HFF-Myc (cell line): ENCODE measurements at regions not wholly inside any gene's neighbourhood (a gene's known extent, or its start where the extent isn't known, plus 50 kb on each side); places are given as distances from the start of the nearest gene placed in this dataset.

Experiments
- DNase-seq: peaks from one replicate; pipeline ENCODE4 v3.0.0-alpha.2; 2011; ENCODE audit warnings: low read depth; ENCODE audit errors: extremely low read depth
- H3K4me3 ChIP-seq: replicated peaks from 2 replicates; pipeline ENCODE4 v1.5.1; 2011; ENCODE audit warnings: low read depth, mild to moderate bottlenecking, control low read depth, low read length
- TF ChIP-seq, protein P1 (sequence below): IDR thresholded peaks from 2 replicates; pipeline ENCODE4 v1.5.1; 2012; ENCODE audit warnings: mild to moderate bottlenecking, low read depth, low read length, control low read depth; ENCODE audit errors: missing control alignments

DNA sequence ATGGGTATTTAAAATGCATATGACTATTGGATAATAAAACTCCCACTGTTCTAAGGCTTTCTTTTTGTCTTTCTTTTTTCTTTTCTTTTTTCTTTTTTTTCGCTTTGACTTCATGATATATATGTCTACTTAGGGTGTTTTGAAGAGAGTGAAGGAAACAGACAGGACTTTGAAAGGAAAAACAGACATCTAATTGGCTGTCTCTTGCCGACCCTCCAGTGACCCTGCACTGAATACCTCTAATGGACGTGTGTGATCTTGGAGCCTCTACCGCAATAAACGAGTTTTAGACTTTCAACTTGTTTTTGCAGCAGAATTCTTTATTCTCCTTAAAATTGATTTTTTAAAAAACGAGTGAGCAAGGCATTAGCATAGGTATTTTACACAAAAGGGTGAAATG is 158.1 kb upstream of the NR2F2 start:
- DNase-seq, result no peak
- H3K4me3 ChIP-seq, result no peak overlapping the region
- TF ChIP-seq, protein P1, sequence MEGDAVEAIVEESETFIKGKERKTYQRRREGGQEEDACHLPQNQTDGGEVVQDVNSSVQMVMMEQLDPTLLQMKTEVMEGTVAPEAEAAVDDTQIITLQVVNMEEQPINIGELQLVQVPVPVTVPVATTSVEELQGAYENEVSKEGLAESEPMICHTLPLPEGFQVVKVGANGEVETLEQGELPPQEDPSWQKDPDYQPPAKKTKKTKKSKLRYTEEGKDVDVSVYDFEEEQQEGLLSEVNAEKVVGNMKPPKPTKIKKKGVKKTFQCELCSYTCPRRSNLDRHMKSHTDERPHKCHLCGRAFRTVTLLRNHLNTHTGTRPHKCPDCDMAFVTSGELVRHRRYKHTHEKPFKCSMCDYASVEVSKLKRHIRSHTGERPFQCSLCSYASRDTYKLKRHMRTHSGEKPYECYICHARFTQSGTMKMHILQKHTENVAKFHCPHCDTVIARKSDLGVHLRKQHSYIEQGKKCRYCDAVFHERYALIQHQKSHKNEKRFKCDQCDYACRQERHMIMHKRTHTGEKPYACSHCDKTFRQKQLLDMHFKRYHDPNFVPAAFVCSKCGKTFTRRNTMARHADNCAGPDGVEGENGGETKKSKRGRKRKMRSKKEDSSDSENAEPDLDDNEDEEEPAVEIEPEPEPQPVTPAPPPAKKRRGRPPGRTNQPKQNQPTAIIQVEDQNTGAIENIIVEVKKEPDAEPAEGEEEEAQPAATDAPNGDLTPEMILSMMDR, result no peak

DNA sequence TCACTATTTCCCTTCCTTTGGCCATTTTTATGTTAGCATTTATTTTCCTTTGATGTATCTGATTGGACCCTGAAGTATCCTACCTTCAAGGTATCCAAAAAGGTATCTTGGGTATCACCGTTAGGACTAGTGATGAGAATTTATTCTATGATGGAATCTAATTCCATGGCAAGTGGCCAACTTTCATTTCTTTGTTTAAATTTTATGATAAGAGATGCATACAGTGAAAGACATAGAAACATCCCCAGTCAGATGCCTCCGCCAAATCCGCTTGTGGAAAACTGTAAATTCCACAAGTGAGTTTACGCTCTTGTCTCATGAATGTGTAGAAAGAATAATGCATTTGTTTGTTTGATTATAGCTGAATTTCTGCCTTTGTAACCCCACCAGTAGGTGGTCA is 153.7 kb upstream of the NR2F2 start:
- no peak for DNase-seq
- TF ChIP-seq, protein P1, result no peak

DNA sequence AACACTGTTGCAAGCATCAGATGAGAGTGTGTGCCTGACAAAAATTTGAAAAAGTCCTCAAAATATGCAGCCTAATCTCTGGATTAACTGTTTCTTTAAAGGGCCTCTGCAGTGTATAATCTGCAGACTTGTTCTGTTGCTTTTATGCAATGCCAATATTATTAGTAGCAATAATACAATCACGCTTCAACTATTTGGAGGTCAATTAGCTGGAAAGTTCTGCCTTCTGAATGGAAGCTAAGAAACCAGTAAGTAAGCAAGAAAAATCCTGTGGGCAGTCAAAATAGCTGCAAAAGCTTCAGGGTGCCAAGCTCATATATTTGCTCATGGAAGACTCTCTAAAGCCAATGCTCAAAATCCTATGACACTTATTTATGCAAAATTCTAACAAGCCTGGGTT is 153.2 kb upstream of the NR2F2 start:
- no peak for DNase-seq

More for the DNA sequence above, 153.7 kb upstream of the NR2F2 start:
- no peak overlapping the region for H3K4me3 ChIP-seq

DNA sequence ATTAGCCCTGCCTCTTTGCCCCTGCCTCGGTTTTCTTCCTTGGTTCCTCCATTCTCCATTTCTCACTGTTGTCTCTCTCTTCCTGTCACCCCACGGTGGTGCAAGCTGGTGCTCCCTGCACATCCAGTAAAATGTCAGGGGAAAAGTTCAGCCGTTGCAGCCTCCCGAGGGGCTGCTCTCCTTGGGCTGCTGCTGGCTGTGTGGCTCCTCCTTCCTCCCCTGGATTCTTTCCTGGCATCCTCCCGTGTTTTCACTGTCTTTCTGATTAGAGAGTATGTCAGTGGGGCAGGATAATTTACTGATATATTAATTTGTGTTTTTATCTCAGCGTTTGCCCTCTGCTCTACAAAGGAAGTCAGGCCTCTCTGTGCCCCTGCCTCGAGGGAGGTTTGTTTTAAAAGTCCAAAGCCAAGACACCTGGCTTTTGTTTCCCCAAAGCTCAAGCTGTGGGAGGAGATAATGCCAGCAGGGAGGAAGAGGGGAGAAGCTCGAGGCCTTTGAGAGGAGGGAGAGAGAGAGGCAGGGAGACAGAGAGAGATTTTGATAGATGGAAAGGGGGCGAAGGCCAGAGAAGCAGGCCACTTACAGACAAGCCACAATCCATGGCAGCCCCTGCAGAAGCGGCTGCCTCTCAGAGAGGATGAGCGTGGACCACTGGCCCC is 150.3 kb upstream of the NR2F2 start:
- H3K4me3 ChIP-seq, result no peak overlapping the region
- DNase-seq, result no peak
- TF ChIP-seq, protein P1, result no peak

More for the DNA sequence above, 153.2 kb upstream of the NR2F2 start:
- TF ChIP-seq, protein P1, result no peak
- no peak overlapping the region for H3K4me3 ChIP-seq

DNA sequence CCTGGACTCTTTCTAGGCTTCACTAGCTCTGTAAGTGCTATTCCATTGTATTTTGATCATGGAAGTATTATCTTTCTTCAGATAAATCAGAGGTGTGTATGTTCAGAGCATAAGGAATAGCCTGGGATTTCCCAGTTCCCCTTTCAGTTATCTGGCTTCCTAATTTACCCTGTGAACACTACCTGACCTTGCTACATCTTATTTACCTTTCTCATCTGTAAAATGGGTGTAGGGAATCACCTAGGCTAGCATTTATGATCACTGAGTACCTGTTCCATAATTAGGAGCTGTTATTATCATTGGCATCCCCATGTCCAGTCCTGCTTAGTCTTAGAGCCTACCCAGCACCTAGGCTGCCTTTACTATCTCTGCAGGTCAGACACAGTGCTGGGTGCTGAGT is 149.3 kb upstream of the NR2F2 start:
- TF ChIP-seq, protein P1, result no peak
- H3K4me3 ChIP-seq, result no peak overlapping the region
- no peak for DNase-seq

DNA sequence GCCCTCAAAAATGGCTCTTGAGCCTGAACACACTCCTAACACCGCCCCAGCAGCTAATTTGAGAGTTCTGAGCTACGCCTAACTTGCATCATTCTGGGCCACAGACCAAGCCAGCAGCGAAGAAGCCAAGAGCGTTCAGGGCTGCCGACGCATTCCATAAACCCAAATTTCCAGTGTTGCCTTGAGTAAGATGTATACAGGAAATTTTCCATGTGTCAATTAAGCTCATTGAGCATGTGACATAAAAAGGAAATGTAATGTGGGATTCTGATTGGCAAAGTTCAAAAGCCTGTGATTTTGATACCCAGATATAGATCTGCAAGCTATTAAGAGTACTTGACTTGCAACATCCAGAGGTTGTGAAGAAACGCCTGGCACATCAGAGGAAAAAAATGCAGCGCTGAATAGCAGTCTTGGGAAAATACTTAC is 148.6 kb upstream of the NR2F2 start:
- TF ChIP-seq, protein P1, result no peak
- no peak overlapping the region for H3K4me3 ChIP-seq
- peak; percentile 20 for DNase-seq
